GM21526 (cell line): ENCODE measurements at regions not wholly inside any gene's neighbourhood (a gene's known extent, or its start where the extent isn't known, plus 50 kb on each side); places are given as distances from the start of the nearest gene placed in this dataset.

Experiments used
- ATAC-seq: cut with Tn5 transposase; IDR thresholded peaks from one replicate; pipeline ENCODE4 v1.9.1; 2021; ENCODE audit warnings: moderate library complexity; ENCODE audit not compliant: unreplicated experiment, low FRiP score

GRCh38 chr7:10075866-10076265 lies 897.8 kb upstream of the PHF14 start:
- no peak for ATAC-seq

GRCh38 chr7:10076660-10077300 lies 896.9 kb upstream of the PHF14 start:
- ATAC-seq = no peak

- ATAC-seq = no peak
Measured at GRCh38 chr7:10079572-10079971, 894.1 kb upstream of the PHF14 start.

- ATAC-seq = no peak
Measured at GRCh38 chr7:10082896-10083295, 890.8 kb upstream of the PHF14 start.

GRCh38 chr7:10083766-10084165 lies 889.9 kb upstream of the PHF14 start:
- no peak for ATAC-seq

- no peak for ATAC-seq
Measured at GRCh38 chr7:10085231-10085630, 888.4 kb upstream of the PHF14 start.

GRCh38 chr7:10100572-10100971 lies 873.1 kb upstream of the PHF14 start:
- no peak for ATAC-seq

- no peak for ATAC-seq
Measured at GRCh38 chr7:10101351-10101750, 872.3 kb upstream of the PHF14 start.

- no peak for ATAC-seq
Measured at GRCh38 chr7:10104292-10104691, 869.4 kb upstream of the PHF14 start.

GRCh38 chr7:10106609-10107008 lies 867.1 kb upstream of the PHF14 start:
- ATAC-seq = no peak

- ATAC-seq = no peak
Measured at GRCh38 chr7:10116511-10116910, 857.2 kb upstream of the PHF14 start.

- ATAC-seq = no peak
Measured at GRCh38 chr7:10117815-10118214, 855.9 kb upstream of the PHF14 start.

GRCh38 chr7:10120936-10121335 lies 852.7 kb upstream of the PHF14 start:
- no peak for ATAC-seq

- no peak for ATAC-seq
Measured at GRCh38 chr7:10121631-10122030, 852.0 kb upstream of the PHF14 start.

- ATAC-seq = no peak
Measured at GRCh38 chr7:10122551-10123100, 851.0 kb upstream of the PHF14 start.

GRCh38 chr7:10128748-10129147 lies 844.9 kb upstream of the PHF14 start:
- no peak for ATAC-seq

- ATAC-seq = no peak
Measured at GRCh38 chr7:10138087-10138854, 835.4 kb upstream of the PHF14 start.

- no peak for ATAC-seq
Measured at GRCh38 chr7:10146271-10146670, 827.4 kb upstream of the PHF14 start.

- ATAC-seq = no peak
Measured at GRCh38 chr7:10156972-10157371, 816.7 kb upstream of the PHF14 start.

- no peak for ATAC-seq
Measured at GRCh38 chr7:10181996-10182395, 791.7 kb upstream of the PHF14 start.

GRCh38 chr7:10192074-10192473 lies 781.6 kb upstream of the PHF14 start:
- ATAC-seq = no peak

- no peak for ATAC-seq
Measured at GRCh38 chr7:10205696-10206095, 768.0 kb upstream of the PHF14 start.
